RWPE2 (cell line): ENCODE measurements at regions not wholly inside any gene's neighbourhood (a gene's known extent, or its start where the extent isn't known, plus 50 kb on each side); places are given as distances from the start of the nearest gene placed in this dataset.

Experiments
- ATAC-seq: fragments of 200-7000 bp; cut with Tn5 transposase; 3 replicates; pipeline ENCODE4 v1.9.1; 2021; ENCODE audit warnings: low read depth
- DNase-seq: peaks from one replicate; pipeline ENCODE4 v3.0.0-alpha.2; 2020; ENCODE audit warnings: low spot score
- H3K27ac ChIP-seq: fragments of 450-650 bp; 2 replicates; pipeline ENCODE4 v1.5.1; 2017; ENCODE audit warnings: mild to moderate bottlenecking; ENCODE audit not compliant: poor library complexity, severe bottlenecking
- H3K27me3 ChIP-seq: fragments of 250-450 bp; sonication (Bioruptor Pico); 2 replicates; pipeline ENCODE4 v1.5.1; 2021; ENCODE audit warnings: mild to moderate bottlenecking, moderate library complexity; ENCODE audit not compliant: insufficient read depth, poor library complexity, severe bottlenecking
- H3K36me3 ChIP-seq: fragments of 250-450 bp; sonication (Bioruptor Pico); 2 replicates; pipeline ENCODE4 v1.5.1; 2020; ENCODE audit warnings: low read depth, mild to moderate bottlenecking, moderate library complexity
- H3K4me1 ChIP-seq: fragments of 250-450 bp; sonication (Bioruptor Pico); 2 replicates; pipeline ENCODE4 v1.5.1; 2021; ENCODE audit warnings: mild to moderate bottlenecking, moderate library complexity; ENCODE audit not compliant: insufficient read depth, poor library complexity, severe bottlenecking
- H3K4me3 ChIP-seq: fragments of 250-450 bp; sonication (Bioruptor Pico); 2 replicates; pipeline ENCODE4 v1.5.1; 2021; ENCODE audit warnings: mild to moderate bottlenecking, moderate library complexity; ENCODE audit not compliant: severe bottlenecking
- H3K9me3 ChIP-seq: fragments of 250-450 bp; sonication (Bioruptor Pico); 2 replicates; pipeline ENCODE4 v1.5.1; 2021; ENCODE audit warnings: mild to moderate bottlenecking, moderate library complexity; ENCODE audit not compliant: severe bottlenecking
- CTCF ChIP-seq: fragments of 450-650 bp; IDR thresholded peaks from one replicate; pipeline ENCODE4 v1.5.1; 2017; ENCODE audit warnings: mild to moderate bottlenecking, moderate library complexity; ENCODE audit not compliant: poor library complexity, severe bottlenecking

GRCh38 chr20:60465439-60465838, 507.2 kb downstream of the CDH26 start:
- H3K4me1 ChIP-seq = no peaks in the 10 kb centered on the region
- no peak for ATAC-seq
- H3K27me3 ChIP-seq = peaks cover 93% of the 10 kb centered on the region
- TF ChIP-seq CTCF = no peak
- H3K4me3 ChIP-seq = no peak overlapping the region
- H3K27ac ChIP-seq = no peak overlapping the region
- no peak for DNase-seq
- H3K36me3 ChIP-seq = no peaks in the 10 kb centered on the region
- no peaks in the 10 kb centered on the region for H3K9me3 ChIP-seq

GRCh38 chr20:60465993-60466686, 507.9 kb downstream of the CDH26 start:
- TF ChIP-seq CTCF = no peak
- no peak for ATAC-seq

GRCh38 chr20:60466687-60467022, 508.4 kb downstream of the CDH26 start:
- H3K27me3 ChIP-seq = peaks cover 96% of the 10 kb centered on the region
- H3K4me1 ChIP-seq = no peaks in the 10 kb centered on the region
- no peak for ATAC-seq
- no peak for DNase-seq
- H3K27ac ChIP-seq = no peak overlapping the region
- no peaks in the 10 kb centered on the region for H3K9me3 ChIP-seq
- H3K36me3 ChIP-seq = no peaks in the 10 kb centered on the region
- TF ChIP-seq CTCF = no peak
- H3K4me3 ChIP-seq = no peak overlapping the region

More at GRCh38 chr20:60465993-60466686, 507.9 kb downstream of the CDH26 start:
- DNase-seq = no peak
- H3K27me3 ChIP-seq = peaks cover 94% of the 10 kb centered on the region
- no peak overlapping the region for H3K4me3 ChIP-seq
- H3K4me1 ChIP-seq = no peaks in the 10 kb centered on the region
- no peaks in the 10 kb centered on the region for H3K9me3 ChIP-seq
- no peaks in the 10 kb centered on the region for H3K36me3 ChIP-seq
- no peak overlapping the region for H3K27ac ChIP-seq

- Histone ChIP-seq H3K27me3 (peaks cover 96% of the 10 kb centered on the region), H3K36me3 (no peaks in the 10 kb centered on the region), H3K27ac (no peak overlapping the region), H3K4me1 (no peaks in the 10 kb centered on the region), H3K4me3 (no peak overlapping the region), H3K9me3 (no peaks in the 10 kb centered on the region)
- TF ChIP-seq CTCF = no peak
- ATAC-seq (no peak), DNase-seq (no peak)
Measured at GRCh38 chr20:60467078-60467477, 508.9 kb downstream of the CDH26 start.

GRCh38 chr20:60467771-60468170, 509.5 kb downstream of the CDH26 start:
- H3K27me3 ChIP-seq = peaks cover 95% of the 10 kb centered on the region
- DNase-seq = no peak
- H3K4me3 ChIP-seq = no peak overlapping the region
- H3K4me1 ChIP-seq = no peaks in the 10 kb centered on the region
- no peak for TF ChIP-seq CTCF
- no peak overlapping the region for H3K27ac ChIP-seq
- no peak for ATAC-seq
- no peaks in the 10 kb centered on the region for H3K36me3 ChIP-seq
- no peaks in the 10 kb centered on the region for H3K9me3 ChIP-seq
